GM12872 (cell line): ENCODE measurements at regions not wholly inside any gene's neighbourhood (a gene's known extent, or its start where the extent isn't known, plus 50 kb on each side); places are given as distances from the start of the nearest gene placed in this dataset.

Source experiments
- TF ChIP-seq, protein P1 (sequence below): IDR thresholded peaks from 3 replicates; pipeline ENCODE4 v1.5.1; 2011; ENCODE audit warnings: low read depth, mild to moderate bottlenecking, low read length, moderate library complexity; ENCODE audit not compliant: insufficient read depth

- TF ChIP-seq, protein P1, sequence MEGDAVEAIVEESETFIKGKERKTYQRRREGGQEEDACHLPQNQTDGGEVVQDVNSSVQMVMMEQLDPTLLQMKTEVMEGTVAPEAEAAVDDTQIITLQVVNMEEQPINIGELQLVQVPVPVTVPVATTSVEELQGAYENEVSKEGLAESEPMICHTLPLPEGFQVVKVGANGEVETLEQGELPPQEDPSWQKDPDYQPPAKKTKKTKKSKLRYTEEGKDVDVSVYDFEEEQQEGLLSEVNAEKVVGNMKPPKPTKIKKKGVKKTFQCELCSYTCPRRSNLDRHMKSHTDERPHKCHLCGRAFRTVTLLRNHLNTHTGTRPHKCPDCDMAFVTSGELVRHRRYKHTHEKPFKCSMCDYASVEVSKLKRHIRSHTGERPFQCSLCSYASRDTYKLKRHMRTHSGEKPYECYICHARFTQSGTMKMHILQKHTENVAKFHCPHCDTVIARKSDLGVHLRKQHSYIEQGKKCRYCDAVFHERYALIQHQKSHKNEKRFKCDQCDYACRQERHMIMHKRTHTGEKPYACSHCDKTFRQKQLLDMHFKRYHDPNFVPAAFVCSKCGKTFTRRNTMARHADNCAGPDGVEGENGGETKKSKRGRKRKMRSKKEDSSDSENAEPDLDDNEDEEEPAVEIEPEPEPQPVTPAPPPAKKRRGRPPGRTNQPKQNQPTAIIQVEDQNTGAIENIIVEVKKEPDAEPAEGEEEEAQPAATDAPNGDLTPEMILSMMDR = no peak
Observed at GRCh38 chr10:91117505-91117904, 103.0 kb upstream of the PCGF5 start.

GRCh38 chr10:91120348-91120747 is 100.1 kb upstream of the PCGF5 start:
- TF ChIP-seq, protein P1 = no peak

GRCh38 chr10:91123261-91123660 is 97.2 kb upstream of the PCGF5 start:
- TF ChIP-seq, protein P1 = no peak

GRCh38 chr10:91124016-91124415 is 96.4 kb upstream of the PCGF5 start:
- TF ChIP-seq, protein P1 = no peak

- TF ChIP-seq, protein P1 = no peak
Observed at GRCh38 chr10:91126471-91126870, 94.0 kb upstream of the PCGF5 start.

DNA sequence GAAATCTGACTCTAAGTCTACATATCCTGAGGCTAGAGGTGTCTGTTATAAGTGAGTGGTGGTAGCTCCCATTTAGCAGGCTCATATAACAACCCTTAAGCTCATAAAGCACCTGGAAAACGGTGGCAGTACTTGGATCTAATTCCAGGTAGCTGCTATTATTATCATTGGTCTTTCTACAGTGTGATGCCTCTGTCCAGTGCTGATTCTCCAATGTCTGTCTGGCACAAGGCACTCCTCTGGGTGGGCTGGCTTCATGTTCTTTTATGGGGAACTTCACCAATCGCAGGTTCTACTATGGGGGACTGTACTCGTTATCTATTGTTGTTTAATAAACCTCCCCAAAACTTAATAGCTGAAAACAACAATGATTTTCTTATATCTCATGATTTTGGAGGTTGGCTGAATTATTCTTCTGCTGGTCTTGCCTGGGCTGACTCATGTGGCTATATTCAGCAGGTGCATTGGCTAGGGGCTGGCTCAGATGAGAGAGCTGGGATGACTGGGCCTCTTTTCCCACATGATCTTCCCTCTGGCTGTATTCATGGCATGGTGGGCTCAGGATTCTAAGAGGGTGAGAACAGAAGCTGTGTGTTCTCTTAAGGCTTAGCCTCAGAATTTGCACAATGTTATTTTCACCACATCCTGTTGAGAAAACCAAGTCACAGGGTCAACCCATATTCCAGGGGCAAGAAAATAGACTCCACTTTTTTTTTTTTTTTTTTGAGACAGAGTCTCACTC is 93.0 kb upstream of the PCGF5 start:
- TF ChIP-seq, protein P1 = no peak

DNA sequence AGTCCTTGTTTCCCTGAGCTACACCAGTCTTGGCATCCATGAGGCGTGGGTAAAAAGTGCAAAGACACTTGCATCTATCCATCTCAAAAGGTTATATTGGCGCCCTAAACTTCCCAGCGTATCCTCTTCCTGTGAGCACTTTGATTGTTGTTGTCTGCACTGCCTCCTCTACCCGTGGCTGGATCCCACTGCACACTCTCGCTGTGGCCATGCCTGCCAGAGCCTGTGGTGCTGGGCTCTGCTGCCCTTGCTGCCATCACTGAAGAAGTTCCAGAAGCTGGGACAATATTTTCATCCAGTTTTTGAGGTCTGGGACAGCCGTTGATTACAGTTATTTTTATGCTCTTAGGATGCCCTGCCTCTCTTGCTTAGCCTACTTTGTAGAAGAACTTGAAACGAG is 85.3 kb upstream of the PCGF5 start:
- TF ChIP-seq, protein P1 = no peak
